T-cell (primary cell): ENCODE measurements at regions not wholly inside any gene's neighbourhood (a gene's known extent, or its start where the extent isn't known, plus 50 kb on each side); places are given as distances from the start of the nearest gene placed in this dataset.

Experiments
- ATAC-seq, 4 experiments: fragments of 200-7000 bp in 3 of 4; fragments of 150-1000 bp in 1 of 4; cut with Tn5 transposase; replicated peaks in 1 of 4; 1 replicate in 3 of 4; 2 replicates in 1 of 4; pipeline ENCODE4 v1.10.0; 2021; ENCODE audit warnings: moderate library complexity in 3 of 4, mild to moderate bottlenecking in 2 of 4, moderate number of reproducible peaks in 1 of 4
- CTCF ChIA-PET, 2 donors: fragments of 300-600 bp; sonication (Branson Sonifier 250); formaldehyde crosslinking; loops; one replicate each; lab custom pipeline; 2022; ENCODE audit warnings: antibody characterized with exemption in 2 of 2; lab: Charles Lee
- POLR2A ChIA-PET, 2 donors: fragments of 300-600 bp; sonication (Branson Sonifier 250); formaldehyde crosslinking; loops; one replicate each; lab custom pipeline; 2022; ENCODE audit warnings: antibody characterized with exemption in 2 of 2; lab: Charles Lee
- DNase-seq, 35 experiments: peaks; one replicate each; pipeline versions ENCODE4 v3.0.0 to v3.0.0-alpha.2; 2013 to 2023
- H3K27ac ChIP-seq: one replicate; pipeline ENCODE4 v1.5.1; 2013; ENCODE audit warnings: low read length
- H3K27me3 ChIP-seq, 2 experiments: replicated peaks in 1 of 2; 1 replicate in 1 of 2; 2 replicates in 1 of 2; pipeline versions ENCODE4 v1.6.1 to v1.7.0; 2013; ENCODE audit warnings: low read length in 1 of 2, mixed read lengths in 1 of 2; ENCODE audit not compliant: control insufficient read depth in 2 of 2, insufficient read depth in 2 of 2; ENCODE audit errors: extremely low read depth in 1 of 2
- H3K36me3 ChIP-seq, 2 donors: 1 replicate in 1 of 2; 2 replicates in 1 of 2; pipeline versions ENCODE4 v1.6.1 to v1.7.0; 2013; ENCODE audit warnings: low read length in 1 of 2; ENCODE audit not compliant: control insufficient read depth in 2 of 2, insufficient read depth in 1 of 2; ENCODE audit errors: extremely low read depth in 1 of 2
- H3K4me1 ChIP-seq, 2 experiments: 1 replicate in 1 of 2; 2 replicates in 1 of 2; pipeline versions ENCODE4 v1.6.1 to v1.7.0; 2013; ENCODE audit warnings: low read length in 2 of 2, mixed read lengths in 1 of 2; ENCODE audit not compliant: insufficient read depth in 2 of 2, control insufficient read depth in 1 of 2; ENCODE audit errors: extremely low read depth in 1 of 2
- H3K4me3 ChIP-seq, 2 donors: 1 replicate in 1 of 2; 2 replicates in 1 of 2; pipeline versions ENCODE4 v1.5.1 to v1.7.0; 2013; ENCODE audit warnings: mild to moderate bottlenecking in 2 of 2, low read length in 1 of 2, moderate library complexity in 1 of 2; ENCODE audit not compliant: control insufficient read depth in 1 of 2; ENCODE audit errors: extremely low read depth in 1 of 2
- H3K9me3 ChIP-seq: 2 replicates; pipeline ENCODE4 v1.7.0; 2013
- H3K27ac Mint-ChIP-seq, 2 donors: one replicate each; pipeline ENCODE4 v1.8.0; 2020 to 2021; ENCODE audit warnings: mild to moderate bottlenecking in 2 of 2, mixed read lengths in 2 of 2
- H3K27me3 Mint-ChIP-seq, 2 donors: one replicate each; pipeline ENCODE4 v1.8.0; 2021 to 2022; ENCODE audit warnings: mixed read lengths in 2 of 2
- H3K36me3 Mint-ChIP-seq: one replicate; pipeline ENCODE4 v1.8.0; 2021; ENCODE audit warnings: mixed read lengths
- H3K4me1 Mint-ChIP-seq, 3 donors: one replicate each; pipeline ENCODE4 v1.8.0; 2020 to 2022; ENCODE audit warnings: mixed read lengths in 3 of 3, mild to moderate bottlenecking in 1 of 3
- H3K4me3 Mint-ChIP-seq, 3 donors: one replicate each; pipeline ENCODE4 v1.8.0; 2020 to 2022; ENCODE audit warnings: mild to moderate bottlenecking in 3 of 3, mixed read lengths in 3 of 3, moderate library complexity in 3 of 3
- H3K9me3 Mint-ChIP-seq, 3 donors: one replicate each; pipeline ENCODE4 v1.8.0; 2020 to 2022; ENCODE audit warnings: mixed read lengths in 3 of 3
- WGBS: methylation state at CpG from one replicate; pipeline ENCODE4 v1.1.5; 2013; ENCODE audit warnings: missing lambda C conversion rate; ENCODE audit not compliant: insufficient coverage; 5-methylcytosine and 5-hydroxymethylcytosine counted together

- Mint-ChIP-seq H3K27me3 (peaks cover 11 to 22% of the 10 kb centered on the region in 2 donors), H3K9me3 (no peaks in the 10 kb centered on the region), H3K27ac (no peak overlapping the region), H3K4me1 (no peaks in the 10 kb centered on the region), H3K36me3 (no peaks in the 10 kb centered on the region), H3K4me3 (no peak overlapping the region)
- H3K4me3 ChIP-seq = no peak overlapping the region
- whole genome bisulfite sequencing = 81% methylated on average over 2 of the region's 7 CpGs
- ChIA-PET CTCF (no interaction called here), POLR2A (no interaction called here)
- no peak overlapping the region for H3K27ac ChIP-seq
- H3K4me1 ChIP-seq = no peaks in the 10 kb centered on the region
- H3K27me3 ChIP-seq = peaks cover 0 to 10% of the 10 kb centered on the region in 2 experiments
- ATAC-seq (no peak), DNase-seq (no peak)
- no peaks in the 10 kb centered on the region for H3K36me3 ChIP-seq
- H3K9me3 ChIP-seq = no peaks in the 10 kb centered on the region
Observed at GRCh38 chr2:60621688-60622429, 68.4 kb upstream of the BCL11A start.

- no peaks in the 10 kb centered on the region for H3K36me3 ChIP-seq
- ChIA-PET CTCF (no interaction called here), POLR2A (no interaction called here)
- DNase-seq = no peak
- no peak overlapping the region for H3K4me3 ChIP-seq
- no peaks in the 10 kb centered on the region for H3K4me1 ChIP-seq
- peaks cover 15 to 24% of the 10 kb centered on the region in 2 donors for H3K27me3 Mint-ChIP-seq
- no peaks in the 10 kb centered on the region for H3K9me3 Mint-ChIP-seq
- no peaks in the 10 kb centered on the region for H3K36me3 Mint-ChIP-seq
- H3K27ac Mint-ChIP-seq = no peak overlapping the region
- H3K9me3 ChIP-seq = no peaks in the 10 kb centered on the region
- WGBS = 29% methylated on average over 1 of the region's 2 CpGs
- ATAC-seq = no peak
- H3K27me3 ChIP-seq = peaks cover 0 to 10% of the 10 kb centered on the region in 2 experiments
- H3K27ac ChIP-seq = no peak overlapping the region
- H3K4me3 Mint-ChIP-seq = no peak overlapping the region
- no peaks in the 10 kb centered on the region for H3K4me1 Mint-ChIP-seq
Observed at GRCh38 chr2:60623040-60623439, 69.6 kb upstream of the BCL11A start.

GRCh38 chr2:60627412-60627811 lies 74.0 kb upstream of the BCL11A start:
- no peaks in the 10 kb centered on the region for H3K4me1 ChIP-seq
- no peaks in the 10 kb centered on the region for H3K36me3 ChIP-seq
- H3K27ac ChIP-seq = no peak overlapping the region
- no CpG with 5 or more reads among the region's 3 CpGs for WGBS
- H3K27me3 Mint-ChIP-seq = peaks cover 25 to 31% of the 10 kb centered on the region in 2 donors
- H3K27me3 ChIP-seq = peaks cover 0 to 3% of the 10 kb centered on the region in 2 experiments
- no peaks in the 10 kb centered on the region for H3K9me3 Mint-ChIP-seq
- no peaks in the 10 kb centered on the region for H3K9me3 ChIP-seq
- no peak overlapping the region for H3K27ac Mint-ChIP-seq
- H3K4me1 Mint-ChIP-seq = no peaks in the 10 kb centered on the region
- DNase-seq = no peak
- no peak overlapping the region for H3K4me3 ChIP-seq
- ChIA-PET CTCF (no interaction called here), POLR2A (no interaction called here)
- no peak overlapping the region for H3K4me3 Mint-ChIP-seq
- no peaks in the 10 kb centered on the region for H3K36me3 Mint-ChIP-seq
- ATAC-seq = no peak

- no peaks in the 10 kb centered on the region for H3K36me3 ChIP-seq
- CTCF ChIA-PET = interaction anchor here in 1 of 2 donors (0.6 kb wide), 1 partner anchor 1349 kb away, joined by 9 read pairs; no protein-coding TSS in a partner anchor
- POLR2A ChIA-PET = no interaction called here
- ATAC-seq (no peak), DNase-seq (no peak)
- H3K27ac ChIP-seq = no peak overlapping the region
- no peak overlapping the region for H3K27ac Mint-ChIP-seq
- no peaks in the 10 kb centered on the region for H3K4me1 ChIP-seq
- 100% methylated on average over 2 of the region's 4 CpGs for WGBS
- H3K9me3 Mint-ChIP-seq = no peaks in the 10 kb centered on the region
- H3K4me1 Mint-ChIP-seq = no peaks in the 10 kb centered on the region
- no peaks in the 10 kb centered on the region for H3K36me3 Mint-ChIP-seq
- no peak overlapping the region for H3K4me3 Mint-ChIP-seq
- peaks cover 25 to 33% of the 10 kb centered on the region in 2 donors for H3K27me3 Mint-ChIP-seq
- no peak overlapping the region for H3K4me3 ChIP-seq
- peaks cover 0 to 3% of the 10 kb centered on the region in 2 experiments for H3K27me3 ChIP-seq
- H3K9me3 ChIP-seq = no peaks in the 10 kb centered on the region
Observed at GRCh38 chr2:60628026-60628425, 74.6 kb upstream of the BCL11A start.

GRCh38 chr2:60628615-60629304 lies 75.3 kb upstream of the BCL11A start:
- no peak overlapping the region for H3K4me3 Mint-ChIP-seq
- no peaks in the 10 kb centered on the region for H3K4me1 Mint-ChIP-seq
- 59% methylated on average over 3 of the region's 4 CpGs for WGBS
- POLR2A ChIA-PET = no interaction called here
- Histone ChIP-seq H3K36me3 (no peaks in the 10 kb centered on the region), H3K27ac (no peak overlapping the region), H3K27me3 (peaks cover 0 to 3% of the 10 kb centered on the region in 2 experiments), H3K4me1 (no peaks in the 10 kb centered on the region), H3K4me3 (no peak overlapping the region), H3K9me3 (no peaks in the 10 kb centered on the region)
- H3K9me3 Mint-ChIP-seq = no peaks in the 10 kb centered on the region
- ATAC-seq = no peak
- no peak for DNase-seq
- CTCF ChIA-PET = interaction anchor here in 1 of 2 donors (0.6 kb wide), 1 partner anchor 1349 kb away, joined by 9 read pairs; no protein-coding TSS in a partner anchor
- peaks cover 28 to 36% of the 10 kb centered on the region in 2 donors for H3K27me3 Mint-ChIP-seq
- no peak overlapping the region for H3K27ac Mint-ChIP-seq
- no peaks in the 10 kb centered on the region for H3K36me3 Mint-ChIP-seq

GRCh38 chr2:60629305-60629662 lies 75.8 kb upstream of the BCL11A start:
- DNase-seq (no peak), ATAC-seq (no peak)
- Mint-ChIP-seq H3K4me3 (no peak overlapping the region), H3K27ac (no peak overlapping the region), H3K27me3 (peaks cover 28 to 37% of the 10 kb centered on the region in 2 donors), H3K4me1 (no peaks in the 10 kb centered on the region), H3K36me3 (no peaks in the 10 kb centered on the region), H3K9me3 (no peaks in the 10 kb centered on the region)
- no peaks in the 10 kb centered on the region for H3K9me3 ChIP-seq
- POLR2A ChIA-PET = no interaction called here
- H3K4me3 ChIP-seq = no peak overlapping the region
- CTCF ChIA-PET = no interaction called here
- WGBS = 80% methylated on average over 1 of the region's 3 CpGs
- H3K27ac ChIP-seq = no peak overlapping the region
- H3K4me1 ChIP-seq = no peaks in the 10 kb centered on the region
- H3K36me3 ChIP-seq = no peaks in the 10 kb centered on the region
- H3K27me3 ChIP-seq = peaks cover 0 to 3% of the 10 kb centered on the region in 2 experiments
